ENCODE measurements at regions not wholly inside any gene's neighbourhood (a gene's known extent, or its start where the extent isn't known, plus 50 kb on each side); places are given as distances from the start of the nearest gene placed in this dataset.

- ATAC-seq (no peak), DNase-seq (no peak)
- no peaks in the 10 kb centered on the region for H3K27me3 ChIP-seq
- 59 to 79% (median 72%) methylated on average over 2 of the region's 2 CpGs for WGBS, 4 donors
- no peak for TF ChIP-seq POLR2A (IDR thresholded peaks at IDR 0.05)
- no peak for TF ChIP-seq CTCF (IDR thresholded peaks at IDR 0.05)
- H3K27ac ChIP-seq, result no peak overlapping the region
- H3K9me3 ChIP-seq, result no peaks in the 10 kb centered on the region
- H3K4me1 ChIP-seq, result no peaks in the 10 kb centered on the region
- H3K36me3 ChIP-seq, result no peaks in the 10 kb centered on the region
- no peak overlapping the region for H3K4me3 ChIP-seq
- intact Hi-C loops (cut with DNase I), result no loop called here
These were observed 147.0 kb upstream of the ZNF366 start for GRCh38 chr5:72654231-72654630.

- Histone ChIP-seq H3K9me3 (no peaks in the 10 kb centered on the region), H3K4me1 (no peaks in the 10 kb centered on the region), H3K27me3 (no peaks in the 10 kb centered on the region), H3K27ac (no peak overlapping the region), H3K4me3 (no peak overlapping the region), H3K36me3 (no peaks in the 10 kb centered on the region)
- DNase-seq, result no peak
- ATAC-seq, result no peak
- TF ChIP-seq POLR2A (IDR thresholded peaks at IDR 0.05), result no peak
- no peak for TF ChIP-seq CTCF (IDR thresholded peaks at IDR 0.05)
- WGBS, 4 donors, result 75 to 85% (median 79%) methylated on average over 2 of the region's 2 CpGs
- intact Hi-C loops (cut with DNase I), result no loop called here
These were observed 146.4 kb upstream of the ZNF366 start for GRCh38 chr5:72653586-72653985.

- no peak for DNase-seq
- no peak overlapping the region for H3K27ac ChIP-seq
- H3K27me3 ChIP-seq, result no peaks in the 10 kb centered on the region
- ATAC-seq, result no peak
- intact Hi-C loops (cut with DNase I), result no loop called here
- no peaks in the 10 kb centered on the region for H3K9me3 ChIP-seq
- peaks cover 0 to 4% (median 0%) of the 10 kb centered on the region in 12 donors for H3K4me1 ChIP-seq
- no peak for TF ChIP-seq CTCF (IDR thresholded peaks at IDR 0.05)
- no peak for TF ChIP-seq POLR2A (IDR thresholded peaks at IDR 0.05)
- H3K4me3 ChIP-seq, result no peak overlapping the region
- no peaks in the 10 kb centered on the region for H3K36me3 ChIP-seq
These were observed 144.6 kb upstream of the ZNF366 start for GRCh38 chr5:72651779-72652178.

- Histone ChIP-seq H3K9me3 (no peaks in the 10 kb centered on the region), H3K27ac (no peak overlapping the region), H3K36me3 (no peaks in the 10 kb centered on the region), H3K27me3 (no peaks in the 10 kb centered on the region), H3K4me3 (no peak overlapping the region), H3K4me1 (peaks cover 0 to 4% (median 0%) of the 10 kb centered on the region in 12 donors)
- TF ChIP-seq POLR2A (IDR thresholded peaks at IDR 0.05) (no peak), CTCF (IDR thresholded peaks at IDR 0.05) (no peak)
- 86 to 93% (median 91%) methylated on average over 8 of the region's 8 CpGs for WGBS, 4 donors
- no peak for ATAC-seq
- no peak for DNase-seq
- intact Hi-C loops (cut with DNase I), result no loop called here
These were observed 143.9 kb upstream of the ZNF366 start for GRCh38 chr5:72651109-72651508.
